ENCODE measurements at regions not wholly inside any gene's neighbourhood (a gene's known extent, or its start where the extent isn't known, plus 50 kb on each side); places are given as distances from the start of the nearest gene placed in this dataset.
A peak's percentile ranks its signal among the peaks of the same experiment; 100 is the strongest.

DNA sequence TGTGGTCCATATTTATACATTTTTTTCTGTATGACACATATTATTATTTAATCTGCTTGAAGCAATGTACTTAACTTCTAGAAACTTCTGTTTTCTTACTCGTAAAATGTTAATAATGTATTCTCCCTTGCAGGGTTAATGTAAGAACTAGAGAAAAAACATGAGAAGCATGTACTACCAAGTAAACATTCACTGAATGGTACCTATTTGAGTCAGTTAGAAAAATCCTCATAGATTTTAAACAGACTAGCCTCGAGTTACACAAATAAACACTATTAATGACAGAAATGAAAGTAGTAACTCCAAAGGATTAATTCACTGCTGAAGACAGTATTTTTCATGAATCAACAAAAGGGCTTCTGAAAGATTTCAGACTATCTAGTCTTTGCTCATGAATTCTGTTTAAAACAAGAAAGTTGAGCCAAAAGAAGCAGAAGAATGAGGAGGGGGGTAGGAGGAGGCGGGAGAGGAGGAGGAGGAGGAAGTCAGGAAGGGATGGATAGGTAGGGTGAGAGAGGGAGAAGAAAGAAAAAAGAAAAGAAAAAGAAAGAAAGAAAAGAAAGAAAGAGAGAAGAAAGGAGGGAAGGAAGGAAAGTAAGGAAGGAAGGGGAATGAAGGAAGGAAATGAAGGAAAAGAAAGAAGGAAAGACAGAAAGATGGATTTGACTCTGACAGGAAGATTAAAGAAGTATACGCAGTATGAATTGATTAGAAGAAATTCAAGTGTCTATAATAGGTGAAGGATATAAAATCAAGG lies 68.2 kb upstream of the CCDC91 start:
- Histone ChIP-seq H3K4me1 (ENCODE audit: insufficient read depth, low read length) (no peaks in the 10 kb centered on the region), H3K4me3 (ENCODE audit: insufficient read depth, low read length) (no peak overlapping the region), H3K27ac (ENCODE audit: low read depth, low read length) (no peak overlapping the region), H2AFZ (ENCODE audit: low read length) (peak overlapping the region; percentile 43), H3K4me2 (ENCODE audit: insufficient read depth, low read length) (no peak overlapping the region), H3K36me3 (ENCODE audit: insufficient read depth, low read length) (no peaks in the 10 kb centered on the region), H4K20me1 (ENCODE audit: insufficient read depth, low read length) (no peaks in the 10 kb centered on the region), H3K27me3 (ENCODE audit: insufficient read depth, low read length) (no peaks in the 10 kb centered on the region), H3K79me2 (ENCODE audit: insufficient read depth, low read length) (no peaks in the 10 kb centered on the region), H3K9me3 (ENCODE audit: low read depth, low read length) (no peaks in the 10 kb centered on the region)
- DNase-seq (ENCODE audit: insufficient read length, low spot score, missing footprints): peak; percentile 5
- TF ChIP-seq, protein P1, sequence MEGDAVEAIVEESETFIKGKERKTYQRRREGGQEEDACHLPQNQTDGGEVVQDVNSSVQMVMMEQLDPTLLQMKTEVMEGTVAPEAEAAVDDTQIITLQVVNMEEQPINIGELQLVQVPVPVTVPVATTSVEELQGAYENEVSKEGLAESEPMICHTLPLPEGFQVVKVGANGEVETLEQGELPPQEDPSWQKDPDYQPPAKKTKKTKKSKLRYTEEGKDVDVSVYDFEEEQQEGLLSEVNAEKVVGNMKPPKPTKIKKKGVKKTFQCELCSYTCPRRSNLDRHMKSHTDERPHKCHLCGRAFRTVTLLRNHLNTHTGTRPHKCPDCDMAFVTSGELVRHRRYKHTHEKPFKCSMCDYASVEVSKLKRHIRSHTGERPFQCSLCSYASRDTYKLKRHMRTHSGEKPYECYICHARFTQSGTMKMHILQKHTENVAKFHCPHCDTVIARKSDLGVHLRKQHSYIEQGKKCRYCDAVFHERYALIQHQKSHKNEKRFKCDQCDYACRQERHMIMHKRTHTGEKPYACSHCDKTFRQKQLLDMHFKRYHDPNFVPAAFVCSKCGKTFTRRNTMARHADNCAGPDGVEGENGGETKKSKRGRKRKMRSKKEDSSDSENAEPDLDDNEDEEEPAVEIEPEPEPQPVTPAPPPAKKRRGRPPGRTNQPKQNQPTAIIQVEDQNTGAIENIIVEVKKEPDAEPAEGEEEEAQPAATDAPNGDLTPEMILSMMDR (IDR thresholded peaks at IDR 0.05; ENCODE audit: extremely low read depth, low read depth, low read length): no peak

DNA sequence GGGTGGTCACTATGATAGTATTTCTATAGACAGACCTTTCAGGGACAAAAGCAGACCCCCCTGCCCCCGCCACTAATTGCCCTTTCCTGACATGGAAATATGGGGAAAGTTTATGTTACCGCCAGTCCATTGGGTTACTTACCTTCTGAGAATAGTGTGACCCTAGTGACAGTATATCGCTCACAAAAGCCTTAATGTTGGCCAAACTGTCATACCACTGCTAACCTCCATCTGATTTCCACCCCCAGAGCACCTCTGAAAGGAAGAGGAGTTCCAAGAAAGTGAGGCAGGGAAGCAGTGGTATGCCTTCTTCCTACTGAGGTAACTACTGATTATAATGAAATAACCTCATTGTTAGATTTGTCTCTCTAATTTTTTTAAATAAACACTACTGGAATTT lies 67.5 kb upstream of the CCDC91 start:
- H4K20me1 ChIP-seq (ENCODE audit: insufficient read depth, low read length): no peaks in the 10 kb centered on the region
- H3K4me1 ChIP-seq (ENCODE audit: insufficient read depth, low read length): no peaks in the 10 kb centered on the region
- H3K36me3 ChIP-seq (ENCODE audit: insufficient read depth, low read length): no peaks in the 10 kb centered on the region
- no peak for DNase-seq (ENCODE audit: insufficient read length, low spot score, missing footprints)
- no peak overlapping the region for H3K4me3 ChIP-seq (ENCODE audit: insufficient read depth, low read length)
- TF ChIP-seq, protein P1 (IDR thresholded peaks at IDR 0.05; ENCODE audit: extremely low read depth, low read depth, low read length): no peak
- H3K27ac ChIP-seq (ENCODE audit: low read depth, low read length): no peak overlapping the region
- H3K79me2 ChIP-seq (ENCODE audit: insufficient read depth, low read length): no peaks in the 10 kb centered on the region
- H3K27me3 ChIP-seq (ENCODE audit: insufficient read depth, low read length): no peaks in the 10 kb centered on the region
- no peaks in the 10 kb centered on the region for H3K9me3 ChIP-seq (ENCODE audit: low read depth, low read length)
- H2AFZ ChIP-seq (ENCODE audit: low read length): no peak overlapping the region
- no peak overlapping the region for H3K4me2 ChIP-seq (ENCODE audit: insufficient read depth, low read length)

DNA sequence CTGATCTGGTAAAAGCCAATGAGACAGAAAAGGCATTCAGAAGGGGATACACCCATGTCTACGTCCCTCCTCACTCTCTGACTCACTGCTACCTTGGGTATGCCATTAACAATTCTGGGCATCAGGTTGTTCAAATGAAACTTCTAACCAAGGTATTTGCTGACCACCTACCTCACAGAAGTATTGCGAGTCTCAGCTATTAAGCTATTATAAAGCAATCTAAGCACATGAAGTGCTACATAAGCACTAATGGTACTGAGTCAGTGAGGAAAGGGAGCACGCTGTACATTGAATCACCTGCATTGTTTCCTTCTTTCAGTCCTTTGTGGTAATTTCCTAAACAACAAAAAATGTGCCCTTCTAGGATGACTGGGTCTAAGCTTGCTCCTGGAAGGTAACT lies 62.8 kb upstream of the CCDC91 start:
- Histone ChIP-seq H3K4me1 (ENCODE audit: insufficient read depth, low read length) (peaks cover 12% of the 10 kb centered on the region), H4K20me1 (ENCODE audit: insufficient read depth, low read length) (no peaks in the 10 kb centered on the region), H2AFZ (ENCODE audit: low read length) (no peak overlapping the region), H3K4me3 (ENCODE audit: insufficient read depth, low read length) (no peak overlapping the region), H3K79me2 (ENCODE audit: insufficient read depth, low read length) (no peaks in the 10 kb centered on the region), H3K27ac (ENCODE audit: low read depth, low read length) (no peak overlapping the region), H3K36me3 (ENCODE audit: insufficient read depth, low read length) (no peaks in the 10 kb centered on the region), H3K27me3 (ENCODE audit: insufficient read depth, low read length) (no peaks in the 10 kb centered on the region), H3K4me2 (ENCODE audit: insufficient read depth, low read length) (no peak overlapping the region), H3K9me3 (ENCODE audit: low read depth, low read length) (no peaks in the 10 kb centered on the region)
- no peak for DNase-seq (ENCODE audit: insufficient read length, low spot score, missing footprints)
- TF ChIP-seq, protein P1 (IDR thresholded peaks at IDR 0.05; ENCODE audit: extremely low read depth, low read depth, low read length): no peak

DNA sequence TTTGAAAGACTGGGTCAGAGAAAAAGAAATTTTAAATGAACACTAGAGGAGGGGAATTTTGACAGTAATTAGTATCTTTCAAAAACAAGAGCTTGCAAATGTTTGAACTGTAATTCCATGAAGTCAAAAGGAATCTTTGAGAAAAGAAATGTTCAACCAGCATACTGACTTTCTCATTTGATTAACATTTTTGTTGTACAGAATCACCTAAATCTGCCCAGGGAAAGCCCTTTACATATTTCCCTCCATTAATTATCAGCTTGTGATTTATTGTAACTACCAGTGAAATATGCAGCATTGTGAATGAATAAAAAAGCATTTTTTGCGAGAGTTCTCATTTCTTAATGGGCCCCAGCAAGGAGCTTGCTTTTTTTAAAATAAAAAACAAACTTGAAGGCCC lies 61.2 kb upstream of the CCDC91 start:
- no peaks in the 10 kb centered on the region for H3K79me2 ChIP-seq (ENCODE audit: insufficient read depth, low read length)
- H3K4me1 ChIP-seq (ENCODE audit: insufficient read depth, low read length): peaks cover 12% of the 10 kb centered on the region
- no peak for DNase-seq (ENCODE audit: insufficient read length, low spot score, missing footprints)
- no peaks in the 10 kb centered on the region for H3K36me3 ChIP-seq (ENCODE audit: insufficient read depth, low read length)
- no peaks in the 10 kb centered on the region for H3K9me3 ChIP-seq (ENCODE audit: low read depth, low read length)
- H3K27me3 ChIP-seq (ENCODE audit: insufficient read depth, low read length): no peaks in the 10 kb centered on the region
- H3K4me3 ChIP-seq (ENCODE audit: insufficient read depth, low read length): no peak overlapping the region
- no peak overlapping the region for H3K27ac ChIP-seq (ENCODE audit: low read depth, low read length)
- H4K20me1 ChIP-seq (ENCODE audit: insufficient read depth, low read length): no peaks in the 10 kb centered on the region
- no peak overlapping the region for H2AFZ ChIP-seq (ENCODE audit: low read length)
- no peak overlapping the region for H3K4me2 ChIP-seq (ENCODE audit: insufficient read depth, low read length)
- TF ChIP-seq, protein P1 (IDR thresholded peaks at IDR 0.05; ENCODE audit: extremely low read depth, low read depth, low read length): no peak
